Osteoblast (primary cell): ENCODE measurements at regions not wholly inside any gene's neighbourhood (a gene's known extent, or its start where the extent isn't known, plus 50 kb on each side); places are given as distances from the start of the nearest gene placed in this dataset.

Experiments used
- DNase-seq: peaks from one replicate; pipeline ENCODE4 v3.0.0; 2011; ENCODE audit warnings: low spot score, mixed read lengths; ENCODE audit not compliant: insufficient read length; ENCODE audit errors: missing footprints
- H2AFZ ChIP-seq: 2 replicates; pipeline ENCODE4 v1.6.0; 2011; ENCODE audit warnings: mild to moderate bottlenecking, low read length
- H3K27ac ChIP-seq: 2 replicates; pipeline ENCODE4 v1.5.1; 2011; ENCODE audit warnings: mild to moderate bottlenecking, low read depth, low read length, moderate library complexity
- H3K27me3 ChIP-seq: 2 replicates; pipeline ENCODE4 v1.6.0; 2012; ENCODE audit warnings: mild to moderate bottlenecking, control low read depth, inconsistent platforms, low read length, moderate library complexity; ENCODE audit not compliant: insufficient read depth
- H3K36me3 ChIP-seq: 2 replicates; pipeline ENCODE4 v1.5.1; 2011; ENCODE audit warnings: mild to moderate bottlenecking, low read length, control low read depth, moderate library complexity; ENCODE audit not compliant: insufficient read depth
- H3K4me1 ChIP-seq: 2 replicates; pipeline ENCODE4 v1.5.1; 2011; ENCODE audit warnings: mild to moderate bottlenecking, low read length, control low read depth, moderate library complexity; ENCODE audit not compliant: insufficient read depth
- H3K4me2 ChIP-seq: 2 replicates; pipeline ENCODE4 v1.6.0; 2011; ENCODE audit warnings: mild to moderate bottlenecking, low read length; ENCODE audit not compliant: insufficient read depth
- H3K4me3 ChIP-seq: fragments of 200-600 bp; sonication (generic); 3 replicates; pipeline ENCODE4 v1.5.1; 2012; ENCODE audit warnings: mild to moderate bottlenecking, low read length, inconsistent platforms; ENCODE audit not compliant: insufficient read depth
- H3K79me2 ChIP-seq: 2 replicates; pipeline ENCODE4 v1.6.0; 2012; ENCODE audit warnings: mild to moderate bottlenecking, low read length, control low read depth, inconsistent platforms; ENCODE audit not compliant: insufficient read depth
- H3K9me3 ChIP-seq: 2 replicates; pipeline ENCODE4 v1.5.1; 2011; ENCODE audit warnings: low read depth, low read length, control low read depth
- H4K20me1 ChIP-seq: 2 replicates; pipeline ENCODE4 v1.6.0; 2012; ENCODE audit warnings: mild to moderate bottlenecking, low read length, control low read depth; ENCODE audit not compliant: insufficient read depth
- CTCF ChIP-seq: IDR thresholded peaks from 2 replicates; pipeline ENCODE4 v1.5.1; 2011; ENCODE audit warnings: mild to moderate bottlenecking, low read depth, low read length, moderate library complexity; ENCODE audit errors: extremely low read depth

DNA sequence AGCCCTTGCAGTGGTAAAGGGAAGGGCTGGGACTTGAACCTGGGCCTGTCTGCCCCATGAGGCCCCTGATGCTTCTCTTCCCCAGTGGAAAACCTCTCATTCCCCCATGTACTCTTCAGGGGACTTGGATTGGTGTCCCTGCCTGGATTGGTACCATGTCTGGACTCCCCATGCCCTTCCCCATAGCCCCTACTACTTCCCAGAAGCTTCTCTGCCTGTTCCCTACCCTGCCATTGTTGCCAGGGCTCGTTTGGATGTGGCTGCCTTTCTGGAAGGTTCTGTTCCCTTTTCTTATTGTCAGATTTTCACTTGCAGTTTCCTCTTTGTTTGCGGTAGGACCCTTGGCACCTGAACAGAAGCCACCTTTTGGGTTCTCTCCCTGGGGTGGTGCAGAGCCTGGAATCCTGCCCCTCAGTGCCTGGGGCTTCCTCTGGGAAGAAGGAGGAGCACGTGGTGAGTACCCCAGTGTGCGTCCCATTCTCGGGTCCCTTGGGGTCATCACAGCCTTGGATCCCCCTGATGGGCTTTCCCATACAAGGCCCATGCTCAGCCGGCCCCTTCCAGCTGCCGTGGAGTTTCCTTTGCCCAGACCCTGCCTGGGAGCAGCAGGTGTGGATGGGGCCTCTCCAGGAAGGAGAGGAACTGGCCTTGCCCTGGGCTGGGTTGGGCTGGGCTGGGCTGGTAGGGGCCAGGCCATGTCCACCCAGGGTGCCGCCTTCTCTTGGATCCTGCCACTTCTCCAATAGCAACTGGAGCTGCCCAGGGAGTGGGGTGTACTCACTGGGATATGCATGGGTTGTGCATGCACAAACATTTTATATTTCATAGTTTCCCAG, 281.1 kb downstream of the PTPRU start:
- no peaks in the 10 kb centered on the region for H4K20me1 ChIP-seq
- no peak overlapping the region for H3K27ac ChIP-seq
- TF ChIP-seq CTCF = no peak
- no peak overlapping the region for H3K4me2 ChIP-seq
- no peaks in the 10 kb centered on the region for H3K9me3 ChIP-seq
- no peaks in the 10 kb centered on the region for H3K4me1 ChIP-seq
- H2AFZ ChIP-seq = no peak overlapping the region
- no peaks in the 10 kb centered on the region for H3K79me2 ChIP-seq
- DNase-seq = no peak
- no peak overlapping the region for H3K4me3 ChIP-seq
- H3K36me3 ChIP-seq = no peaks in the 10 kb centered on the region
- peaks cover 3% of the 10 kb centered on the region for H3K27me3 ChIP-seq

DNA sequence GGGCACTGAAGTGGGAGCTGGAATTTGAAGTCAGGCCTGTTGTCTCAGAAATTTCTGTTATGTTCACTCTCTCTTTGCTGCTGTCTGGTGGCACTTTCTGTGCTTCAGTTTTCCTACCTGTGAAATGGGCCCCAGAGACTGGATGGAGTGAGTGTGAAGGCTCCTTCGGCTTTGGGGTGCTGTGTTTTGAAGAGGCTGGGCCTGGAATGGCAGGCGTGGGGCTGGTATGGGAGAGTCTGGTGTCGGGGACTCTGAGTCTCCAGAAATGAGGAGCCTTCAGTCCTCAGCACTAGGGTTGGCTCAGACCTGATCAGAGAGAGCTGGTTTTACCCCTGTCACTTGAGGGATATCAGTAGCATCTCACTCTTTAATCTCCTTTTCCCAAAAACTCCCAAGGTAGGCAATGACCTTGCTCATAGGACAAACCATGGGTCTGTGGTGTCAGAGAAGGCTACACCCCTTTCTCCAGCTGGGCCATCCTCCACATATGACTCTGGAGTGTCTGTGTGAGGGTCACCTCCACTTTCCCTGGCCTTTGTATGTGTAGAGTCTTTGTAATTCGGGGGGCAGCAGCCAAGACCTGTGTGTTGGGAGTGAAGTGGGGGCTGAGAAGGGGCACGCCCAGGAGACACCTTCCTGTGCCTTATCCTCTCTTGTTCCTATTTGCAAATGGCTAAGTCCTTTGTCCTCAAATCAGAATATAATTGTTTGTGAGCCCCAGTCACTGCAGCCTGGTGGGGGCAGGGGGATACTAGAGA, 279.9 kb downstream of the PTPRU start:
- no peak overlapping the region for H3K4me3 ChIP-seq
- no peaks in the 10 kb centered on the region for H4K20me1 ChIP-seq
- TF ChIP-seq CTCF = no peak
- DNase-seq = peak; percentile 50
- H2AFZ ChIP-seq = no peak overlapping the region
- H3K79me2 ChIP-seq = no peaks in the 10 kb centered on the region
- peaks cover 3% of the 10 kb centered on the region for H3K27me3 ChIP-seq
- no peaks in the 10 kb centered on the region for H3K4me1 ChIP-seq
- no peak overlapping the region for H3K4me2 ChIP-seq
- no peaks in the 10 kb centered on the region for H3K36me3 ChIP-seq
- no peaks in the 10 kb centered on the region for H3K9me3 ChIP-seq
- H3K27ac ChIP-seq = no peak overlapping the region

DNA sequence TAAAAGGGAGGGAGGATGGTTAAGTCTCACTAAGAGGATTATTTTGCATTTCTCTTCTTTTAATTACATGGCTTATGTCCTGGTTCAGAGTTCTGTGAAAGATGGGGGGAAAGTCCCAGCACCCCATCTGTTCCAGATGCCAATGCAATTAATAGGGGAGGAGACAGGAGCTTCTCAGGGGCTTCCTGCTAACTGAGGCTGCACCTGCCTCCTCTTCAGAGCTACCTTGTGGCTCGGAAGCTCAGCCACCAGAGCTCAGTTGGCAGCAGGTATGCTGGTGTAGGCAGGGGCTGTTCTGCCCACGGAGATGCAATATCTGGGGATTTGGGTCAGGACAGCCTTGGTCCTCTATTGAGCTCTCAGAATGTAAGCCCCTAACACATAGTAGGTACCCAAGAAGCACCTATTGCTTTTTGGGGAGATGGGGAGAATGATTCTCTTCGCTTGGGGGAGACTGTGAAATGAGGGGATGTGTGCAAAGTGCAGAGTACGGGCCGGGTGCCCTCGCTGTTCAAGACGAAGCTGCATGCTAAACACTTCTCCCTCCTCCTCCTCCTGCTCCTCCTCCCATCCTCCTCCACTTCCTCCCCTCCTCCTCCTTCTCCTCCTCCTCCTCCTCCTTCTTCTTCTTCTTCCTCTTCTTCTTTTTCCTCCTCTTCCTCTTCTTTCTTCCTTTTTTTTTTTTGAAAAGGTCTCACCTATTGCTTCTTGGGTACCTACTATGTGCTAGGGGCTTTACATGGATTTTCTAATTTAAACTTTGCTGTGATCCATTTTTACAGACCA, 279.0 kb downstream of the PTPRU start:
- Histone ChIP-seq H3K9me3 (no peaks in the 10 kb centered on the region), H3K36me3 (no peaks in the 10 kb centered on the region), H2AFZ (no peak overlapping the region), H4K20me1 (no peaks in the 10 kb centered on the region), H3K79me2 (no peaks in the 10 kb centered on the region), H3K27me3 (no peaks in the 10 kb centered on the region), H3K4me1 (no peaks in the 10 kb centered on the region), H3K4me2 (no peak overlapping the region), H3K27ac (no peak overlapping the region), H3K4me3 (no peak overlapping the region)
- no peak for TF ChIP-seq CTCF
- DNase-seq = no peak
